ENCODE measurements at regions not wholly inside any gene's neighbourhood (a gene's known extent, or its start where the extent isn't known, plus 50 kb on each side); places are given as distances from the start of the nearest gene placed in this dataset.

GRCh38 chr2:59727121-59727590 lies 826.3 kb downstream of the BCL11A start:
- H3K27ac Mint-ChIP-seq: no peak overlapping the region
- no peak overlapping the region for H3K4me3 Mint-ChIP-seq
- DNase-seq (no peak), ATAC-seq (no peak)
- H3K9me3 Mint-ChIP-seq (ENCODE audit: insufficient read depth): no peaks in the 10 kb centered on the region
- H3K36me3 Mint-ChIP-seq (ENCODE audit: low read depth): no peaks in the 10 kb centered on the region
- H3K27me3 Mint-ChIP-seq (ENCODE audit: low read depth): no peaks in the 10 kb centered on the region
- H3K4me1 Mint-ChIP-seq (ENCODE audit: low read depth): peaks cover 5% of the 10 kb centered on the region
- ChIA-PET CTCF (no interaction called here), POLR2A (no interaction called here)

GRCh38 chr2:59726228-59727120 lies 827.0 kb downstream of the BCL11A start:
- ChIA-PET POLR2A (no interaction called here), CTCF (no interaction called here)
- Mint-ChIP-seq H3K27me3 (ENCODE audit: low read depth) (no peaks in the 10 kb centered on the region), H3K9me3 (ENCODE audit: insufficient read depth) (no peaks in the 10 kb centered on the region), H3K27ac (no peak overlapping the region), H3K36me3 (ENCODE audit: low read depth) (no peaks in the 10 kb centered on the region), H3K4me3 (no peak overlapping the region), H3K4me1 (ENCODE audit: low read depth) (peaks cover 5% of the 10 kb centered on the region)
- DNase-seq (no peak), ATAC-seq (no peak)

- no peak overlapping the region for H3K27ac Mint-ChIP-seq
- peaks cover 5% of the 10 kb centered on the region for H3K4me1 Mint-ChIP-seq (ENCODE audit: low read depth)
- ChIA-PET POLR2A (no interaction called here), CTCF (no interaction called here)
- no peaks in the 10 kb centered on the region for H3K27me3 Mint-ChIP-seq (ENCODE audit: low read depth)
- DNase-seq (no peak), ATAC-seq (no peak)
- no peaks in the 10 kb centered on the region for H3K36me3 Mint-ChIP-seq (ENCODE audit: low read depth)
- no peaks in the 10 kb centered on the region for H3K9me3 Mint-ChIP-seq (ENCODE audit: insufficient read depth)
- H3K4me3 Mint-ChIP-seq: no peak overlapping the region
Measured at GRCh38 chr2:59724746-59725145, 828.7 kb downstream of the BCL11A start.

- DNase-seq (no peak), ATAC-seq (no peak)
- no peak overlapping the region for H3K4me3 Mint-ChIP-seq
- H3K27ac Mint-ChIP-seq: no peak overlapping the region
- ChIA-PET CTCF (no interaction called here), POLR2A (no interaction called here)
- H3K27me3 Mint-ChIP-seq (ENCODE audit: low read depth): no peaks in the 10 kb centered on the region
- no peaks in the 10 kb centered on the region for H3K4me1 Mint-ChIP-seq (ENCODE audit: low read depth)
- H3K9me3 Mint-ChIP-seq (ENCODE audit: insufficient read depth): no peaks in the 10 kb centered on the region
- H3K36me3 Mint-ChIP-seq (ENCODE audit: low read depth): no peaks in the 10 kb centered on the region
Measured at GRCh38 chr2:59720296-59720866, 833.1 kb downstream of the BCL11A start.

GRCh38 chr2:59713577-59713976 lies 839.9 kb downstream of the BCL11A start:
- Mint-ChIP-seq H3K27ac (no peak overlapping the region), H3K27me3 (ENCODE audit: low read depth) (no peaks in the 10 kb centered on the region), H3K9me3 (ENCODE audit: insufficient read depth) (no peaks in the 10 kb centered on the region), H3K36me3 (ENCODE audit: low read depth) (no peaks in the 10 kb centered on the region), H3K4me1 (ENCODE audit: low read depth) (no peaks in the 10 kb centered on the region), H3K4me3 (no peak overlapping the region)
- ATAC-seq: no peak
- DNase-seq: no peak
- POLR2A ChIA-PET: no interaction called here
- CTCF ChIA-PET: no interaction called here

GRCh38 chr2:59711121-59711520 lies 842.3 kb downstream of the BCL11A start:
- Mint-ChIP-seq H3K36me3 (ENCODE audit: low read depth) (no peaks in the 10 kb centered on the region), H3K4me1 (ENCODE audit: low read depth) (no peaks in the 10 kb centered on the region), H3K27ac (no peak overlapping the region), H3K4me3 (no peak overlapping the region), H3K27me3 (ENCODE audit: low read depth) (no peaks in the 10 kb centered on the region), H3K9me3 (ENCODE audit: insufficient read depth) (no peaks in the 10 kb centered on the region)
- ATAC-seq (no peak), DNase-seq (no peak)
- ChIA-PET POLR2A (no interaction called here), CTCF (no interaction called here)

- ATAC-seq (no peak), DNase-seq (no peak)
- Mint-ChIP-seq H3K9me3 (ENCODE audit: insufficient read depth) (no peaks in the 10 kb centered on the region), H3K27ac (no peak overlapping the region), H3K4me1 (ENCODE audit: low read depth) (no peaks in the 10 kb centered on the region), H3K4me3 (no peak overlapping the region), H3K36me3 (ENCODE audit: low read depth) (no peaks in the 10 kb centered on the region), H3K27me3 (ENCODE audit: low read depth) (no peaks in the 10 kb centered on the region)
- ChIA-PET POLR2A (no interaction called here), CTCF (no interaction called here)
Measured at GRCh38 chr2:59706729-59707128, 846.7 kb downstream of the BCL11A start.

GRCh38 chr2:59703796-59704195 lies 849.7 kb downstream of the BCL11A start:
- Mint-ChIP-seq H3K36me3 (ENCODE audit: low read depth) (no peaks in the 10 kb centered on the region), H3K4me1 (ENCODE audit: low read depth) (no peaks in the 10 kb centered on the region), H3K27ac (no peak overlapping the region), H3K4me3 (no peak overlapping the region), H3K9me3 (ENCODE audit: insufficient read depth) (no peaks in the 10 kb centered on the region), H3K27me3 (ENCODE audit: low read depth) (no peaks in the 10 kb centered on the region)
- ChIA-PET POLR2A (no interaction called here), CTCF (no interaction called here)
- ATAC-seq (no peak), DNase-seq (no peak)

GRCh38 chr2:59702026-59702425 lies 851.4 kb downstream of the BCL11A start:
- H3K4me3 Mint-ChIP-seq: no peak overlapping the region
- DNase-seq (no peak), ATAC-seq (no peak)
- ChIA-PET POLR2A (no interaction called here), CTCF (no interaction called here)
- no peak overlapping the region for H3K27ac Mint-ChIP-seq
- no peaks in the 10 kb centered on the region for H3K9me3 Mint-ChIP-seq (ENCODE audit: insufficient read depth)
- no peaks in the 10 kb centered on the region for H3K4me1 Mint-ChIP-seq (ENCODE audit: low read depth)
- no peaks in the 10 kb centered on the region for H3K36me3 Mint-ChIP-seq (ENCODE audit: low read depth)
- H3K27me3 Mint-ChIP-seq (ENCODE audit: low read depth): no peaks in the 10 kb centered on the region

- Mint-ChIP-seq H3K27ac (no peak overlapping the region), H3K4me3 (no peak overlapping the region), H3K27me3 (ENCODE audit: low read depth) (no peaks in the 10 kb centered on the region), H3K9me3 (ENCODE audit: insufficient read depth) (no peaks in the 10 kb centered on the region), H3K4me1 (ENCODE audit: low read depth) (no peaks in the 10 kb centered on the region), H3K36me3 (ENCODE audit: low read depth) (no peaks in the 10 kb centered on the region)
- ChIA-PET CTCF (no interaction called here), POLR2A (no interaction called here)
- ATAC-seq (no peak), DNase-seq (no peak)
Measured at GRCh38 chr2:59701271-59701994, 852.0 kb downstream of the BCL11A start.

- Mint-ChIP-seq H3K27ac (no peak overlapping the region), H3K36me3 (ENCODE audit: low read depth) (no peaks in the 10 kb centered on the region), H3K4me1 (ENCODE audit: low read depth) (no peaks in the 10 kb centered on the region), H3K9me3 (ENCODE audit: insufficient read depth) (no peaks in the 10 kb centered on the region), H3K4me3 (no peak overlapping the region), H3K27me3 (ENCODE audit: low read depth) (no peaks in the 10 kb centered on the region)
- no peak for DNase-seq
- CTCF ChIA-PET: no interaction called here
- ATAC-seq: no peak
- POLR2A ChIA-PET: no interaction called here
Measured at GRCh38 chr2:59694176-59694575, 859.3 kb downstream of the BCL11A start.

GRCh38 chr2:59693231-59693959 lies 860.1 kb downstream of the BCL11A start:
- CTCF ChIA-PET: no interaction called here
- no peak for ATAC-seq
- H3K27ac Mint-ChIP-seq: no peak overlapping the region
- H3K36me3 Mint-ChIP-seq (ENCODE audit: low read depth): no peaks in the 10 kb centered on the region
- no peaks in the 10 kb centered on the region for H3K9me3 Mint-ChIP-seq (ENCODE audit: insufficient read depth)
- no peaks in the 10 kb centered on the region for H3K27me3 Mint-ChIP-seq (ENCODE audit: low read depth)
- no peak overlapping the region for H3K4me3 Mint-ChIP-seq
- H3K4me1 Mint-ChIP-seq (ENCODE audit: low read depth): no peaks in the 10 kb centered on the region
- DNase-seq: no peak
- POLR2A ChIA-PET: no interaction called here

All from activated CD8-positive, alpha-beta T cell treated with anti-CD3 and anti-CD28 coated beads, Interleukin-2, amount 10 ng/mL, durations not matched to agents 7 days and 5 days (primary cell).